Progenitor cell of endocrine pancreas (in vitro differentiated cells): ENCODE measurements at regions not wholly inside any gene's neighbourhood (a gene's known extent, or its start where the extent isn't known, plus 50 kb on each side); places are given as distances from the start of the nearest gene placed in this dataset.

Source experiments
- DNase-seq: peaks from one replicate; pipeline ENCODE4 v3.0.0; 2021; ENCODE audit warnings: low spot score; ENCODE audit not compliant: unreplicated experiment
- H3K27ac Mint-ChIP-seq: 2 replicates; pipeline ENCODE4 v1.8.0; 2021; ENCODE audit warnings: mild to moderate bottlenecking, moderate library complexity, mixed read lengths
- H3K27me3 Mint-ChIP-seq: 2 replicates; pipeline ENCODE4 v1.8.0; 2021; ENCODE audit warnings: mixed read lengths
- H3K36me3 Mint-ChIP-seq: 2 replicates; pipeline ENCODE4 v1.8.0; 2022; ENCODE audit warnings: mixed read lengths; ENCODE audit not compliant: insufficient read depth
- H3K4me1 Mint-ChIP-seq: 2 replicates; pipeline ENCODE4 v1.8.0; 2021; ENCODE audit warnings: low read depth, mixed read lengths
- H3K4me3 Mint-ChIP-seq: 2 replicates; pipeline ENCODE4 v1.8.0; 2021; ENCODE audit warnings: low read depth, mild to moderate bottlenecking, moderate library complexity, mixed read lengths
- H3K9me3 Mint-ChIP-seq: 2 replicates; pipeline ENCODE4 v1.8.0; 2021; ENCODE audit warnings: low read depth, mixed read lengths
- CTCF ChIP-seq: fragments of 200-600 bp; sonication (generic); IDR thresholded peaks from one replicate; pipeline ENCODE4 v1.5.0; 2021; ENCODE audit warnings: antibody characterized with exemption, mild to moderate bottlenecking; ENCODE audit not compliant: unreplicated experiment

- no peak for DNase-seq
- Mint-ChIP-seq H3K27me3 (peaks cover 2% of the 10 kb centered on the region), H3K9me3 (no peaks in the 10 kb centered on the region), H3K27ac (no peak overlapping the region), H3K4me3 (no peak overlapping the region), H3K4me1 (peaks cover 6% of the 10 kb centered on the region), H3K36me3 (no peaks in the 10 kb centered on the region)
- no peak for TF ChIP-seq CTCF
Observed at GRCh38 chr1:101299141-101299540, 62.3 kb downstream of the S1PR1 start.

- Mint-ChIP-seq H3K4me1 (peaks cover 6% of the 10 kb centered on the region), H3K9me3 (no peaks in the 10 kb centered on the region), H3K4me3 (no peak overlapping the region), H3K27ac (no peak overlapping the region), H3K36me3 (no peaks in the 10 kb centered on the region), H3K27me3 (peaks cover 2% of the 10 kb centered on the region)
- no peak for TF ChIP-seq CTCF
- no peak for DNase-seq
Observed at GRCh38 chr1:101299710-101300109, 62.9 kb downstream of the S1PR1 start.

GRCh38 chr1:101300916-101301315, 64.1 kb downstream of the S1PR1 start:
- Mint-ChIP-seq H3K4me1 (peaks cover 6% of the 10 kb centered on the region), H3K27ac (peak overlapping the region; percentile 9), H3K9me3 (no peaks in the 10 kb centered on the region), H3K27me3 (peaks cover 2% of the 10 kb centered on the region), H3K36me3 (no peaks in the 10 kb centered on the region), H3K4me3 (no peak overlapping the region)
- DNase-seq = no peak
- no peak for TF ChIP-seq CTCF

GRCh38 chr1:101301446-101302057, 64.7 kb downstream of the S1PR1 start:
- peak overlapping the region; percentile 9 for H3K27ac Mint-ChIP-seq
- no peak for DNase-seq
- peaks cover 6% of the 10 kb centered on the region for H3K4me1 Mint-ChIP-seq
- no peaks in the 10 kb centered on the region for H3K36me3 Mint-ChIP-seq
- H3K4me3 Mint-ChIP-seq = no peak overlapping the region
- no peak for TF ChIP-seq CTCF
- H3K27me3 Mint-ChIP-seq = peaks cover 2% of the 10 kb centered on the region
- H3K9me3 Mint-ChIP-seq = no peaks in the 10 kb centered on the region

- Mint-ChIP-seq H3K4me3 (no peak overlapping the region), H3K36me3 (no peaks in the 10 kb centered on the region), H3K9me3 (no peaks in the 10 kb centered on the region), H3K4me1 (peaks cover 6% of the 10 kb centered on the region), H3K27me3 (peaks cover 4% of the 10 kb centered on the region), H3K27ac (no peak overlapping the region)
- DNase-seq = no peak
- TF ChIP-seq CTCF = no peak
Observed at GRCh38 chr1:101302831-101303511, 66.2 kb downstream of the S1PR1 start.
